HepG2 (cell line): ENCODE measurements at regions not wholly inside any gene's neighbourhood (a gene's known extent, or its start where the extent isn't known, plus 50 kb on each side); places are given as distances from the start of the nearest gene placed in this dataset.

ENCODE experiments used
- ATAC-seq: fragments of 200-7000 bp; cut with Tn5 transposase; 3 replicates; pipeline ENCODE4 v1.9.1; 2020; ENCODE audit warnings: mild to moderate bottlenecking, moderate library complexity
- BruUV-seq: library from RNA; stranded (reverse); fragments of 400-500 nt; replicated peaks from 2 replicates; lab custom pipeline; 2021; lab: Mats Ljungman, UMichigan
- CTCF ChIA-PET: fragments of 300-600 bp; formaldehyde crosslinking; extraction: SDS; loops from one replicate; lab custom pipeline; 2021; ENCODE audit warnings: low total read pairs, inconsistent platforms, low intra/inter-chr PET ratio; lab: Yijun Ruan, JAX
- POLR2A ChIA-PET: fragments of 350-600 bp; sonication (Branson Sonifier 250); formaldehyde crosslinking; loops from one replicate; lab custom pipeline; 2020; ENCODE audit warnings: antibody characterized with exemption, inconsistent platforms; lab: Yijun Ruan, JAX
- DNase-seq: peaks from one replicate; pipeline ENCODE4 v3.0.0-alpha.2; 2015; ENCODE audit warnings: low spot score
- FAIRE-seq: peaks from 3 replicates; lab custom pipeline; 2011; peaks lifted over from hg19 to GRCh38; lab: Jason Lieb, UNC
- H2AFZ ChIP-seq: one replicate; pipeline ENCODE4 v1.6.1; 2011; ENCODE audit warnings: low read length, inconsistent platforms
- H3K27ac ChIP-seq: fragments of 300-600 bp; 3 replicates; pipeline ENCODE4 v1.8.0; 2011; ENCODE audit warnings: mixed run types, mild to moderate bottlenecking, mixed read lengths, low read length, inconsistent platforms; ENCODE audit not compliant: insufficient read depth; ENCODE audit errors: extremely low read length
- H3K27me3 ChIP-seq, 2 experiments: fragments of 200-600 bp in 1 of 2; 2 replicates in 1 of 2; 3 replicates in 1 of 2; pipeline versions ENCODE4 v1.6.0 to v1.8.0; 2011; ENCODE audit warnings: low read length in 2 of 2, mild to moderate bottlenecking in 2 of 2, moderate library complexity in 2 of 2, inconsistent platforms in 1 of 2; ENCODE audit not compliant: insufficient read depth in 2 of 2, control insufficient read depth in 1 of 2
- H3K36me3 ChIP-seq, 2 experiments: fragments of 200-600 bp in 1 of 2; replicated peaks in 1 of 2; 2 replicates in 1 of 2; 3 replicates in 1 of 2; pipeline versions ENCODE4 v1.5.1 to v1.8.0; 2011; ENCODE audit warnings: low read length in 2 of 2, inconsistent platforms in 1 of 2; ENCODE audit not compliant: insufficient read depth in 2 of 2, control insufficient read depth in 1 of 2
- H3K4me1 ChIP-seq: 2 replicates; pipeline ENCODE4 v1.5.1; 2012; ENCODE audit warnings: low read length, inconsistent platforms; ENCODE audit not compliant: insufficient read depth
- H3K4me2 ChIP-seq: 2 replicates; pipeline ENCODE4 v1.6.0; 2011; ENCODE audit warnings: low read depth, low read length, inconsistent platforms
- H3K4me3 ChIP-seq, 3 experiments: fragments of 200-600 bp in 1 of 3; sonication (generic), shearing (Covaris generic) in 1 of 3; replicated peaks in 1 of 3; 2 replicates each; pipeline ENCODE4 v1.5.1; 2011 to 2016; ENCODE audit warnings: low read length in 3 of 3, inconsistent platforms in 2 of 3, low read depth in 2 of 3, mild to moderate bottlenecking in 2 of 3, control low read depth in 1 of 3, mixed read lengths in 1 of 3; ENCODE audit not compliant: insufficient read depth in 1 of 3
- H3K79me2 ChIP-seq: one replicate; pipeline ENCODE4 v1.6.1; 2011; ENCODE audit warnings: low read length, inconsistent platforms; ENCODE audit not compliant: insufficient read depth
- H3K9ac ChIP-seq: 2 replicates; pipeline ENCODE4 v1.6.0; 2011; ENCODE audit warnings: mild to moderate bottlenecking, low read depth, low read length, inconsistent platforms; ENCODE audit not compliant: insufficient read depth
- H3K9me3 ChIP-seq: 2 replicates; pipeline ENCODE4 v1.5.1; 2012; ENCODE audit warnings: mild to moderate bottlenecking, low read length
- H4K20me1 ChIP-seq: 2 replicates; pipeline ENCODE4 v1.6.0; 2011; ENCODE audit warnings: inconsistent platforms, mild to moderate bottlenecking, low read length, moderate library complexity; ENCODE audit not compliant: insufficient read depth
- SOX13 ChIP-seq, 3 experiments: fragments of 450-650 bp in 1 of 3; sonication (generic) in 1 of 3; formaldehyde crosslinking in 1 of 3; IDR thresholded peaks in 2 of 3; conservative IDR thresholded peaks in 1 of 3; 2 replicates each; pipeline versions ENCODE4 v1.5.0 to v1.6.1; 2016 to 2020; ENCODE audit warnings: antibody characterized with exemption in 1 of 3, mild to moderate bottlenecking in 1 of 3, missing compliant biosample characterization in 1 of 3, missing genetic modification reagents in 1 of 3, moderate library complexity in 1 of 3
- WGBS: methylation state at CpG from one replicate; pipeline ENCODE4 v1.1.6; 2017; ENCODE audit warnings: low lambda C conversion rate; 5-methylcytosine and 5-hydroxymethylcytosine counted together
- in situ Hi-C: cut with HindIII; loops from 2 replicates; pipeline ENCODE4 v1.10.0; 2017; ENCODE audit warnings: low pct_unique_long_range_greater_than_20kb; ENCODE audit not compliant: extremely low pct_ligation_motif_present
- intact Hi-C: fragments of 100-400 bp; cut with micrococcal nuclease; formaldehyde crosslinking; loops from one replicate; pipeline ENCODE4 v1.10.0; 2022; ENCODE audit not compliant: unreplicated experiment
- TF ChIP-seq, protein P1 (sequence below): sonication (generic); formaldehyde crosslinking; IDR thresholded peaks from 2 replicates; pipeline ENCODE4 v1.8.1; 2023; ENCODE audit warnings: mild to moderate bottlenecking, missing genetic modification reagents, borderline replicate concordance
- TF ChIP-seq, protein P2 (sequence below): IDR thresholded peaks from 2 replicates; pipeline ENCODE4 v1.6.1; 2016
- TF ChIP-seq, protein P3 (sequence below): sonication (generic); formaldehyde crosslinking; IDR thresholded peaks from 2 replicates; pipeline ENCODE4 v1.4.0; 2020; ENCODE audit warnings: missing genetic modification reagents
- TF ChIP-seq, protein P4 (sequence below): IDR thresholded peaks from 2 replicates; pipeline ENCODE4 v1.4.0; 2020; ENCODE audit warnings: mild to moderate bottlenecking, missing genetic modification reagents
- TF ChIP-seq, protein P5 (sequence below): sonication (generic); formaldehyde crosslinking; IDR thresholded peaks from 2 replicates; pipeline ENCODE4 v1.4.0; 2020; ENCODE audit warnings: missing genetic modification reagents, low read depth, mild to moderate bottlenecking, borderline replicate concordance

DNA sequence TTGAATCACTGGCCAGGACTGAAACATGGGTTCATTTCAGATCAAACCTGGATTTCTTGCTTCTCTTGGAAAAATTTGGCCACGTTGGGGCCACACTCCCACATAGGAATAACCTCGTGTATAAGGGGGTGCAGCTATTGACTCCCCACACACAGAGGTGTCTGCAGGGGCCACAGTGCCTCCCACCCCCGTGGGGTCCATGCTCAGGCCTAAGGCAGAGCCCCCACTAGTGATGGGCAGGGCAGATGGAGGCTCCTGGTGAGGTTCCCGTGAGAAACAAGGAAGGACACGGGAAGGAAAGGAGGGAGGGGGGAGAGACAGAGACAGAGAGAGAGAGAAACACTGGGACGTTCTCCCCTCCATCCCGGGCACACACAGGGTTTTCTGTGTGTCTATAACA lies 230.5 kb downstream of the ERMARD start:
- intact Hi-C loops = no loop called here
- POLR2A ChIA-PET = no interaction called here

More for the DNA sequence above, 230.5 kb downstream of the ERMARD start:
- CTCF ChIA-PET = no interaction called here
- Histone ChIP-seq H3K27ac (no peak overlapping the region), H3K79me2 (no peaks in the 10 kb centered on the region), H3K4me1 (no peaks in the 10 kb centered on the region), H2AFZ (no peak overlapping the region), H3K9ac (no peak overlapping the region), H3K4me3 (no peak overlapping the region), H3K4me2 (no peak overlapping the region), H3K27me3 (peaks cover 23 to 88% of the 10 kb centered on the region in 2 experiments), H3K36me3 (no peaks in the 10 kb centered on the region), H3K9me3 (no peaks in the 10 kb centered on the region), H4K20me1 (no peaks in the 10 kb centered on the region)
- no TSS peak for BruUV-seq
- no peak for FAIRE-seq
- ATAC-seq = no peak
- no peak for DNase-seq
- TF ChIP-seq, protein P1, sequence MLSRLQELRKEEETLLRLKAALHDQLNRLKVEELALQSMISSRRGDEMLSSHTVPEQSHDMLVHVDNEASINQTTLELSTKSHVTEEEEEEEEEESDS = no peak
- TF ChIP-seq SOX13 (IDR thresholded peaks at IDR 0.05) (no peak), SOX13 (CRISPR knock-in tag; conservative IDR thresholded peaks at IDR 0.05 in 1 of 2, IDR thresholded peaks at IDR 0.05 in 1 of 2) (no peak)
- TF ChIP-seq, protein P2, sequence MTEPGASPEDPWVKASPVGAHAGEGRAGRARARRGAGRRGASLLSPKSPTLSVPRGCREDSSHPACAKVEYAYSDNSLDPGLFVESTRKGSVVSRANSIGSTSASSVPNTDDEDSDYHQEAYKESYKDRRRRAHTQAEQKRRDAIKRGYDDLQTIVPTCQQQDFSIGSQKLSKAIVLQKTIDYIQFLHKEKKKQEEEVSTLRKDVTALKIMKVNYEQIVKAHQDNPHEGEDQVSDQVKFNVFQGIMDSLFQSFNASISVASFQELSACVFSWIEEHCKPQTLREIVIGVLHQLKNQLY (CRISPR knock-in tag) = no peak
- TF ChIP-seq, protein P3, sequence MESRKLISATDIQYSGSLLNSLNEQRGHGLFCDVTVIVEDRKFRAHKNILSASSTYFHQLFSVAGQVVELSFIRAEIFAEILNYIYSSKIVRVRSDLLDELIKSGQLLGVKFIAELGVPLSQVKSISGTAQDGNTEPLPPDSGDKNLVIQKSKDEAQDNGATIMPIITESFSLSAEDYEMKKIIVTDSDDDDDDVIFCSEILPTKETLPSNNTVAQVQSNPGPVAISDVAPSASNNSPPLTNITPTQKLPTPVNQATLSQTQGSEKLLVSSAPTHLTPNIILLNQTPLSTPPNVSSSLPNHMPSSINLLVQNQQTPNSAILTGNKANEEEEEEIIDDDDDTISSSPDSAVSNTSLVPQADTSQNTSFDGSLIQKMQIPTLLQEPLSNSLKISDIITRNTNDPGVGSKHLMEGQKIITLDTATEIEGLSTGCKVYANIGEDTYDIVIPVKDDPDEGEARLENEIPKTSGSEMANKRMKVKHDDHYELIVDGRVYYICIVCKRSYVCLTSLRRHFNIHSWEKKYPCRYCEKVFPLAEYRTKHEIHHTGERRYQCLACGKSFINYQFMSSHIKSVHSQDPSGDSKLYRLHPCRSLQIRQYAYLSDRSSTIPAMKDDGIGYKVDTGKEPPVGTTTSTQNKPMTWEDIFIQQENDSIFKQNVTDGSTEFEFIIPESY (CRISPR knock-in tag) = no peak
- TF ChIP-seq, protein P4, sequence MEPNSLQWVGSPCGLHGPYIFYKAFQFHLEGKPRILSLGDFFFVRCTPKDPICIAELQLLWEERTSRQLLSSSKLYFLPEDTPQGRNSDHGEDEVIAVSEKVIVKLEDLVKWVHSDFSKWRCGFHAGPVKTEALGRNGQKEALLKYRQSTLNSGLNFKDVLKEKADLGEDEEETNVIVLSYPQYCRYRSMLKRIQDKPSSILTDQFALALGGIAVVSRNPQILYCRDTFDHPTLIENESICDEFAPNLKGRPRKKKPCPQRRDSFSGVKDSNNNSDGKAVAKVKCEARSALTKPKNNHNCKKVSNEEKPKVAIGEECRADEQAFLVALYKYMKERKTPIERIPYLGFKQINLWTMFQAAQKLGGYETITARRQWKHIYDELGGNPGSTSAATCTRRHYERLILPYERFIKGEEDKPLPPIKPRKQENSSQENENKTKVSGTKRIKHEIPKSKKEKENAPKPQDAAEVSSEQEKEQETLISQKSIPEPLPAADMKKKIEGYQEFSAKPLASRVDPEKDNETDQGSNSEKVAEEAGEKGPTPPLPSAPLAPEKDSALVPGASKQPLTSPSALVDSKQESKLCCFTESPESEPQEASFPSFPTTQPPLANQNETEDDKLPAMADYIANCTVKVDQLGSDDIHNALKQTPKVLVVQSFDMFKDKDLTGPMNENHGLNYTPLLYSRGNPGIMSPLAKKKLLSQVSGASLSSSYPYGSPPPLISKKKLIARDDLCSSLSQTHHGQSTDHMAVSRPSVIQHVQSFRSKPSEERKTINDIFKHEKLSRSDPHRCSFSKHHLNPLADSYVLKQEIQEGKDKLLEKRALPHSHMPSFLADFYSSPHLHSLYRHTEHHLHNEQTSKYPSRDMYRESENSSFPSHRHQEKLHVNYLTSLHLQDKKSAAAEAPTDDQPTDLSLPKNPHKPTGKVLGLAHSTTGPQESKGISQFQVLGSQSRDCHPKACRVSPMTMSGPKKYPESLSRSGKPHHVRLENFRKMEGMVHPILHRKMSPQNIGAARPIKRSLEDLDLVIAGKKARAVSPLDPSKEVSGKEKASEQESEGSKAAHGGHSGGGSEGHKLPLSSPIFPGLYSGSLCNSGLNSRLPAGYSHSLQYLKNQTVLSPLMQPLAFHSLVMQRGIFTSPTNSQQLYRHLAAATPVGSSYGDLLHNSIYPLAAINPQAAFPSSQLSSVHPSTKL (CRISPR knock-in tag) = no peak
- TF ChIP-seq, protein P5, sequence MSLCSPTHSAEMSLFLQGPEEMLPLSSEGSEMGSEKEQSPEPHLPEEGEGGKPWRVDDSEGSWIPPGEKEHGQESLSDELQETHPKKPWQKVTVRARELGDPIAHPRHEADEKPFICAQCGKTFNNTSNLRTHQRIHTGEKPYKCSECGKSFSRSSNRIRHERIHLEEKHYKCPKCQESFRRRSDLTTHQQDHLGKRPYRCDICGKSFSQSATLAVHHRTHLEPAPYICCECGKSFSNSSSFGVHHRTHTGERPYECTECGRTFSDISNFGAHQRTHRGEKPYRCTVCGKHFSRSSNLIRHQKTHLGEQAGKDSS (CRISPR knock-in tag) = no peak
- in situ Hi-C loops = no loop called here
- 2% methylated on average over 7 of the region's 7 CpGs for WGBS
